Jurkat, Clone E6-1 (cell line): ENCODE measurements at regions not wholly inside any gene's neighbourhood (a gene's known extent, or its start where the extent isn't known, plus 50 kb on each side); places are given as distances from the start of the nearest gene placed in this dataset.

Source experiments
- DNase-seq: peaks from one replicate; pipeline ENCODE4 v3.0.0-alpha.2; 2011; ENCODE audit warnings: low read depth, low spot score
- H3K4me3 ChIP-seq: 2 replicates; pipeline ENCODE4 v1.5.1; 2011; ENCODE audit warnings: mild to moderate bottlenecking, low read length, control low read depth, moderate library complexity

- no peak for DNase-seq
- no peak overlapping the region for H3K4me3 ChIP-seq
Observed at GRCh38 chr6:137782166-137783039, 84.7 kb upstream of the TNFAIP3 start.

GRCh38 chr6:137783710-137784109 is 83.3 kb upstream of the TNFAIP3 start:
- no peak for DNase-seq
- H3K4me3 ChIP-seq, result no peak overlapping the region

- no peak overlapping the region for H3K4me3 ChIP-seq
- no peak for DNase-seq
Observed at GRCh38 chr6:137784583-137784982, 82.5 kb upstream of the TNFAIP3 start.

GRCh38 chr6:137787016-137787415 is 80.0 kb upstream of the TNFAIP3 start:
- H3K4me3 ChIP-seq, result no peak overlapping the region
- no peak for DNase-seq

GRCh38 chr6:137788248-137788647 is 78.8 kb upstream of the TNFAIP3 start:
- H3K4me3 ChIP-seq, result no peak overlapping the region
- no peak for DNase-seq

GRCh38 chr6:137791281-137792159 is 75.5 kb upstream of the TNFAIP3 start:
- H3K4me3 ChIP-seq, result peak overlapping the region; percentile 22

GRCh38 chr6:137792160-137793033 is 74.7 kb upstream of the TNFAIP3 start:
- peak overlapping the region; percentile 22 for H3K4me3 ChIP-seq
- no peak for DNase-seq

More at GRCh38 chr6:137791281-137792159, 75.5 kb upstream of the TNFAIP3 start:
- peak; percentile 83 for DNase-seq

GRCh38 chr6:137793805-137794515 is 73.1 kb upstream of the TNFAIP3 start:
- no peak overlapping the region for H3K4me3 ChIP-seq
- DNase-seq, result no peak

- DNase-seq, result no peak
- no peak overlapping the region for H3K4me3 ChIP-seq
Observed at GRCh38 chr6:137794516-137795201, 72.4 kb upstream of the TNFAIP3 start.

- H3K4me3 ChIP-seq, result no peak overlapping the region
- peak; percentile 87 for DNase-seq
Observed at GRCh38 chr6:137795501-137795900, 71.6 kb upstream of the TNFAIP3 start.

- DNase-seq, result no peak
- no peak overlapping the region for H3K4me3 ChIP-seq
Observed at GRCh38 chr6:137798261-137798660, 68.8 kb upstream of the TNFAIP3 start.

GRCh38 chr6:137798846-137799245 is 68.2 kb upstream of the TNFAIP3 start:
- H3K4me3 ChIP-seq, result no peak overlapping the region
- DNase-seq, result peak; percentile 72

GRCh38 chr6:137799950-137800568 is 67.0 kb upstream of the TNFAIP3 start:
- peak; percentile 83 for DNase-seq
- no peak overlapping the region for H3K4me3 ChIP-seq

GRCh38 chr6:137800762-137801161 is 66.3 kb upstream of the TNFAIP3 start:
- no peak for DNase-seq

GRCh38 chr6:137801352-137802114 is 65.5 kb upstream of the TNFAIP3 start:
- DNase-seq, result no peak
- H3K4me3 ChIP-seq, result no peak overlapping the region

More at GRCh38 chr6:137800762-137801161, 66.3 kb upstream of the TNFAIP3 start:
- no peak overlapping the region for H3K4me3 ChIP-seq

- no peak for DNase-seq
- H3K4me3 ChIP-seq, result no peak overlapping the region
Observed at GRCh38 chr6:137802408-137803182, 64.5 kb upstream of the TNFAIP3 start.
